Cardiac septum (tissue), 1 donor: ENCODE measurements at regions not wholly inside any gene's neighbourhood (a gene's known extent, or its start where the extent isn't known, plus 50 kb on each side); places are given as distances from the start of the nearest gene placed in this dataset.
"Not testable (repeated sequence)": the region's sequence is repeated elsewhere in the genome, so short reads cannot be mapped to it uniquely, and the experiment has no call there.

Source experiments
- DNase-seq: peaks from one replicate; pipeline ENCODE4 v3.0.0-alpha.2; 2020; ENCODE audit warnings: low spot score
- intact Hi-C: fragments of 100-400 bp; cut with DNase I; formaldehyde crosslinking; loops from one replicate; pipeline ENCODE4 v1.14.0; 2022
- donor health status: DM: no; HTN: no; CAD: no.

DNA sequence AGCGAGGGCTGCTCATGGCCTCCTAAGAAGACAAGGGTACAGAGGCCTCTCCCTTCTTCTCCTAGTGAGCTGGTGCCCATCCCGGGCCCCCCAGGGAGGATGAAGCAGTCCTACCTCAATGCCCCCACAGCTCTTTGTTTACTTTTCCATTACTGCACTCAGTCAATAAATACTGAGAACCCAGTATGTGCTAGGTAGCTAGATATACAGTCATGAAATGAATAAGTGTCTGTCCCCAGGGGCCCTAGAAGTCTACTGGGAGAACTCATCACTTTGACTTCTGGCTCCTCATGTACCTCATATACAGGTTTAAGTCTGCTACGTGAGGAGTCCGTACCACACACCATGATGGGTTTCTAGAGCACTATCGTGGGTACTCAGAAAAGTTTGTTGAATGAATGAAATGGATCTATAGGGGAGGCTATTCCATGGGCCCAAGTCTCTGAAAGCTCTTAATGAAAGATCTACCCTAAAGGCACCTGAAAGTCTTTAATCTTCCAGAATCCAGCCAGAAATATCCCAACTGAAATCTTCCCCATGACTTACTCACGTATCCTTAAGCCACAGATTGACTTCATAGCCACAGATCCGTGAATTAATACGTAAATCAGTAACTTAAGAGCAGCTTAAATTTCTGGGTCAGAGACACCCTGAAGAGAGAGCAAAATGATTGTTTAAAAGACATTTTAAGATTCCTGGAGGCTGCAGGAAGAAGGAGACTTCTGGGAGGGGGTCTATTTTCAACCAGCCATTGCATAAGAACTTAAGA is 51.6 kb upstream of the POMP start:
- intact Hi-C loops: no loop called here
- no peak for DNase-seq

GRCh38 chr13:28606466-28606865 is 52.5 kb upstream of the POMP start:
- intact Hi-C loops: no loop called here
- DNase-seq: no peak

DNA sequence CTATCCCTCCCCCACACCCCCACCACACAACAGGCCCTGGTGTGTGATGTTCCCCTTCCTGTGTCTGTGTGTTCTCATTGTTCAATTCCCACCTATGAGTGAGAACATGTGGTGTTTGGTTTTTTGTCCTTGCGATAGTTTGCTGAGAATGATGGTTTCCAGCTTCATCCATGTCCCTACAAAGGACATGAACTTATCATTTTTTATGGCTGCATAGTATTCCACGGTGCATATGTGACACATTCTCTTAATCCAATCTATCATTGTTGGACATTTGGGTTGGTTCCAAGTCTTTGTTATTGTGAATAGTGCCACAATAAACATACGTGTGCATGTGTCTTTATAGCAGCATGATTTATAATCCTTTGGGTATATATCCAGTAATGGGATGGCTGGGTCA is 53.8 kb upstream of the POMP start:
- DNase-seq, intact Hi-C loops: not testable (repeated sequence)

DNA sequence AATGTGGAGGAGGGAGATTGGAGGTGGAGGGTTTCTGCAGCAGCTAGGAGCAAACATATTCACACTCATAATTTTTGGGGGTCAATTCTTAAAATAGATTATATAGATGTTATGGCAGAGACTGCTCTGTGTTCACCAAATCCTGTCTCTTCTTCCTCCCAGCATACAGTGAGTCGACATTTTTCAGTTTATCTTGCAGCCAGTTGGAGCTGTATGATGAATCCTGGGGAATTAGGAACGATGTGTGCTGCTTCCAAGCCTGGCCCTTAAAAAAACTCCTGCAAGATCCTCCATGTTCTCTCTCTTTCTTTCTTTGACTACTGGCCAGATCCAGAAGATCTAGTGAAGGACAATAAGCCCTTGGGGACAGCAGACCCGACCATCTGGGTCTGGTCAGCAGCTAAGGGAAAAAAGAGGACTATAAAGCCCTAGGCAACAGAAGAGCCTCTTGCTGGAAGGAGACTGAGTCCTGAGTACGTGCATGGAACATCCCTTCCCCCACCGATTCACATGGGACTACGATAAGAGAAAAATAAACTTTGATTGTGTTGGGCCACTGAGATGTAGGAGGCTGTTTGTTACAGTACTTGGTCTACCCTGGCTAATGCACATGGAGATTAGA is 55.8 kb upstream of the POMP start:
- intact Hi-C loops: no loop called here
- DNase-seq: no peak

DNA sequence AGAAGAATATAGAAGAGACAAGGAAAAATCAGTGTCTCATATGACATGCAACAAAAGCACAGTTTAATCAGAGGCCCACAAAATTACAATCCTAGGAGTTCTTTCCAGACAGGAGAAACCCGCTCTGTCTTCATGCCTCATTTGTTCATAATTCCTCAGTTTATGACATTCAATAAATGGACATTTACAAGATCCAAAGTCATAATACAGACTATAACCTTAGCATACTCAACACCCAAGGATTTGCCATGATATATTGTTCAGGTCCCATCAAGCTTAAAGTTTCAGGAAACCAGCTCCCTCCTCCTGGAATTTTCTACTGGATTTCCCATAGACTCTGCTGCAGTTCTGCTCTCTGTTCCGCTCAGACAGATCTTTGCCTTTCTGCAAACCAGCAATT is 56.4 kb upstream of the POMP start:
- DNase-seq: no peak
- intact Hi-C loops: no loop called here

- intact Hi-C loops: no loop called here
- DNase-seq: no peak
Observed at GRCh38 chr13:28601581-28601980, 57.3 kb upstream of the POMP start.

GRCh38 chr13:28597641-28598040 is 61.3 kb upstream of the POMP start:
- no peak for DNase-seq
- intact Hi-C loops: no loop called here

GRCh38 chr13:28590461-28590860 is 68.5 kb upstream of the POMP start:
- no peak for DNase-seq
- intact Hi-C loops: no loop called here

GRCh38 chr13:28588296-28588695 is 70.6 kb upstream of the POMP start:
- no peak for DNase-seq
- intact Hi-C loops: no loop called here

- intact Hi-C loops: no loop called here
- DNase-seq: no peak
Observed at GRCh38 chr13:28587174-28587540, 71.8 kb upstream of the POMP start.

- intact Hi-C loops: no loop called here
- DNase-seq: no peak
Observed at GRCh38 chr13:28586439-28587173, 72.3 kb upstream of the POMP start.

GRCh38 chr13:28585561-28585960 is 73.4 kb upstream of the POMP start:
- DNase-seq: no peak
- intact Hi-C loops: no loop called here

DNA sequence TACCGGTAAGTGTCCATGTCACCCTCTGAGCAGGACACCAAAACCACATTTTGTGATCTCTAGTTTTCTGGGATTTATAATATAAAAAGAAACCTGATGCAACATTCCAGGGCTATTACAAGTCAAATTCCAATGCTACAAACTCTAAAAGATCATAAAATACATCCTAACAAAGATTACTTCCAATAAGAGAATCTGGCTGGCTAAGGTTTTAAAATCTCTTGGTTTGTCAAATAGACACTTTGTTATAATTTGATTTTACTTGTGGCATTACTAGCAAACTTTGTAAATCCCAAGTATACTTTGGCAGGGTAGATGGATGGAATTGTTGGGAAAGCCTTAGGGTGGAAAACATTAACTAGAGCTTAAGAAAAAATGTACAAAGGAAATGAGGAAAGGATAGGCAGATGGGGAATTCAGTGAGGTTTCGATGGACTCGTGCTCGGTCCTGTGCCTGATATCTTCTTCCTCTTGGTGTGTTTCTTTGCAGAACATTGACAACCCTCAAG is 74.0 kb upstream of the POMP start:
- intact Hi-C loops: no loop called here
- DNase-seq: no peak

DNA sequence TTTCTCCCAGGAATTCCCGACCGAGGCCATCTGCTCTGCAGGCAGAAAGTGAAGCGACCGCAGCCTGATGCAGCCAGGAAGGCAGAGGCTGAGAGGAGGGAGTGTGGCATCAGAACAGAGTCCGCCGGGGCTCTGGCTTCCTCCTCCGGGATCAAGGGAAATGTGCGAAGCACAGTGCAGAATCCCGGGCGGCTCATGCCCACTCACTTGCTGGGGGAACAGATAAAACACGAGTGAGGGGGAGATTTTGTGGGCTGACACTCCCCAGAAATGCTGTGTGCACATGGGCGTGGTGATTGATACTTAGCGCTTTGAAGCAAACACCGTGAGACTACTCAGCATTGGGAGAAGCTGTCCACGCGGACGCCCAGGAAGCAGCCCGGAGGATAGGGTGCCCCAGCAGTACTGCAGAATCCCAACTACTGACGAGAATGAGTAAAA is 75.3 kb upstream of the POMP start:
- no peak for DNase-seq
- intact Hi-C loops: no loop called here

DNA sequence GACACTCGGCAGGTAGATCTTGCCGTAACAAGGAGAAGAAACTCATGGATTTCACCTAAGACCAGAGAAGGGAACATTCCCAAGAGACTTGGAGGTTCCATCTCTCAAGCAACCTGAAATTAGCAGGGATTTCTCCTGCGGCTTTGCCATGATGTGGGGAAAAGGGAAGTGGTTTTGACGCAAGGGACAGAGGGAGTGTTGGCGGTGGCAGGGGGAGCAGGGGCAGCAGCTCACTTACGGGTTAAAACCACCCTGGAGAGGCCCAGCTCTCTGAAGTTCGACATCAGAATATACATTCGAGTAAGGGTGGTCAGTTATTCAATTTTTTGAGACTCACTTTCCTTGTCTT is 76.1 kb upstream of the POMP start:
- no peak for DNase-seq
- intact Hi-C loops: no loop called here

GRCh38 chr13:28582225-28582891 is 76.6 kb upstream of the POMP start:
- intact Hi-C loops: no loop called here
- DNase-seq: no peak

DNA sequence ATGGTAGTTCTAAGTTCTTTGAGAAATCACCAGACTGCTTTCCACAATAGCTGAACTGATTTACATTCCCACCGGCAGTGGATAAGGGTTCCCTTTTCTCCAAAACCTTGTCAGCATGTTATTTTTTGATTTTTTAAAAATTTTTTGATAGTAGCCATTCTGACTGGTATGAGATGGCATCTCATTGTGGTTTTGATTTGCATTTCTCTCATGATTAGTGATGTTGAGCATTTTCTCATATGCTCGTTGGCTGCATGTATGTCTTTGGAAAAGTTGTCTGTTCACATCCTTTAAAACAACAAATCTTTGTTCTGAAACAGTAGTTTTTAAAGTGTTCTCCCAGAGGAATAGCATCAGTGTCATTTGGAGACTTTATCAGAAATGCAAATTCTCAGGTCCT is 77.5 kb upstream of the POMP start:
- intact Hi-C loops: no loop called here
- DNase-seq: no peak

DNA sequence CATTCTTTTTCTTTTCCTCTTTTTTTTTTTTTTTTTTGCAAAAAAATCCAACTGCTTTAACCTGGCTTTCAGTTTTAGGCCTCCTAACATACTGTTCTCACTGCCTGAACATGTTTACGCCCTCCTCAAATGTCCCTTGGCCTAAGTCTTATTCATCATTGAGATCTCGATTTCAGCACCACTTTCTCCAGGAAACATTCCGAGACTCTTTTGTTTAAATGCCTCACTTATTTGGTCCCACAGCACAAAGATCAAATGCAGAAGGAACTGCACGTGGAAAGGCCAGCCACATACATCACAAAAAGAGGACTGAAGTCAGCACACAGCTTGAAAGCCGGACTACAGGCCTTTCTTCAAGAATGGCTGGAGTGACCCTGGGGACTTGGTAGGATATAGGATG is 79.2 kb upstream of the POMP start:
- intact Hi-C loops: no loop called here
- DNase-seq: no peak

- intact Hi-C loops: no loop called here
Observed at GRCh38 chr13:28579322-28579721, 79.6 kb upstream of the POMP start.

DNA sequence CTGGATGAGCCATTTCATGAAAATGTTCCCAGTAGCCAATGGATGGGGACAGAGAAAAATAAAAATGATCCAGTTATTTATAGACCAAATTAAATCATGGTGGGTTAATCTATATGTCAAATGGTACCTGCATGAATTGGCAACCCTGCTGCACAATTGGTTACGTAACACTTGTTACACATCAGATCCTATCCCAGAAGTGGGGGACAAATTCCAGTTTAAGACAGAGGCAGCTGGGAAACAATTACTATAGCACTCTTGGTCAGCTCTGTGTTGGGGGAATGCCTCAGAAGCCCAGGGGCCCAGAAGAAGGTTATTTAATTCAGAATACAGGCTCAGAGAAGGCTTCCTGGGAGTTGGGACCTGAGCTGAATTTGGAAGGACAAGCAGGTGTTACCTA is 81.1 kb upstream of the FLT1 start:
- intact Hi-C loops: no loop called here
- no peak for DNase-seq

More at GRCh38 chr13:28579322-28579721, 79.6 kb upstream of the POMP start:
- DNase-seq: no peak
